ENCODE measurements at regions not wholly inside any gene's neighbourhood (a gene's known extent, or its start where the extent isn't known, plus 50 kb on each side); places are given as distances from the start of the nearest gene placed in this dataset.

DNA sequence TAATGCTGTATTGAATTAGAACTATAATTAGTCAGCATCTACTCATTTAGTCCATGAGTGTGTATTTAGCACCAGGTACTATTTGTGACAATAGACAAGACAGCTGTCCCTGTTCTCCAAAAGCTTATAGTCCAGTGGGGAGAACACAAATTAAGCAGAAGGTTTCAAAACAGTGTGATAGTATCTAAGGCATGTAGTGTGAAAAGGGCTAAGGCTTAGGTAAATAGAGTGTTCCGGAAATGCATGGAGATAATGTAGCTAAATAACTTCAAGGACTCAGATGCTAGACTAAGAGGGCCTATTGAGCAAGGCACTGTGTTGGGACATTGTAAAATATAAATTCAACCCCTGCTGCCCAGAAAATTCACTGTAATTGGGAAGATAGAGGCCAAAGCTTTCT lies 144.1 kb upstream of the MIR17HG start:
- TF ChIP-seq POLR2A (IDR thresholded peaks at IDR 0.05; ENCODE audit: low read depth, low read length): no peak
- TF ChIP-seq POLR2AphosphoS5 (IDR thresholded peaks at IDR 0.05; ENCODE audit: low read depth, low read length): no peak
- no peak for TF ChIP-seq TAF1 (IDR thresholded peaks at IDR 0.05; ENCODE audit: borderline replicate concordance, low read depth, low read length)
- FAIRE-seq (no peak), DNase-seq (ENCODE audit: insufficient read length) (no peak)

DNA sequence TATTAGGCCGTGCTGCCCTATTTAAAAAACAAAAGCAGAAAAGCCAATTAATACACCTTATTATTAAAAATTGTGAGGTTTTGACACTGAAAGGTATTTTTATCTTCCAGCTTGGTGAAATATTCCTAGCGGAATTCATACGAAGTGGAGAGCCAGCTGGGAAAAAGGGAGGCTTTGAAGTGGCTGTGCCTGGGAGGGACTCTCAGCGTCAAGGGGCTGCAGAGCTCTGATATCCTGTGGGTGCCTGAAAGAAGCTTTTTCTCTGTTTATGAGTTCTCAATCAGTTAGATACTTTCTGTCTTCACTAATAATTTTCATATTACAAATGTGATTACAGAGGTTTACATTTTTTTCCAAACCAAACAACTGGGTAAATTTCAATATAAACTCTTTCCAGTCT lies 140.2 kb upstream of the MIR17HG start:
- no peak for TF ChIP-seq POLR2A (IDR thresholded peaks at IDR 0.05; ENCODE audit: low read depth, low read length)
- FAIRE-seq (no peak), DNase-seq (ENCODE audit: insufficient read length) (no peak)

DNA sequence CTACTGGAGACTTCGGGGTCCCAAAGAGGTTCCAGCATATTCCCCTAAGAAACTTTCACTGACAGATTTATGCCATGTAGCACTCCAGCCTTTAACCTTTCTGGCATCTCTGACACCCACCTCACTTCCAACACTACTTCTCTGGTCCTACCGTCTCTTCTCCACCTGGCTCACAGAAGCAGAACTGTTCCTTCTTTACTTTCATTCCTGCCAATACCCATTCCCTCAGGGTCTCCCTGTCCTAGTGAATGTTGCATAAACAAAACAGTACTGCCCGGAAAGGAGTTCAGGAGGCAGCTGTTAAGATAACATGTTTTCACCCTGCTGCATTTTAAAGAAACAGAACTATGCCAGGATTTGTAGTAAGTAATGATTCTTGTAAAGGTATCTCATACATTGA lies 136.0 kb upstream of the MIR17HG start:
- no peak for TF ChIP-seq POLR2AphosphoS5 (IDR thresholded peaks at IDR 0.05; ENCODE audit: low read depth, low read length)
- DNase-seq (ENCODE audit: insufficient read length) (no peak), FAIRE-seq (no peak)

DNA sequence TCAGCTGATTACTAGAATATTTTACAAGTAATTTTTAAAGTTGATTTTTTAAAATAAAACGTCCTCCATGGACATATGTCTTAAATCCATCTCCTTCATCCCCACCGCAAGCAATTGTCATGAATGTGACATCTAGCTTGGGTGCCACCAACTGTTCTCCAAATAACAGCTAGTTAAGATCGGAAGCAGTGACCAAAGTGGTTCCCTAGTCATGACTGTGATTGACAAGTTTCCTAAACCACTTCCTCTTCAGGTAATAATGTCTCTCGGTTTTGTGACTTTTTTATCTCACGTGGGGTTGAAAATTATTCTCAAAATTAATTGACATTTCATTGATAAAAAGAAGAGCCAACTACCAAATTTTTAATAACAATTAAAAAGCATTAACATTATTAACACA lies 135.3 kb upstream of the MIR17HG start:
- DNase-seq (ENCODE audit: insufficient read length) (no peak), FAIRE-seq (no peak)
- TF ChIP-seq POLR2AphosphoS5 (IDR thresholded peaks at IDR 0.05; ENCODE audit: low read depth, low read length): no peak
- no peak for TF ChIP-seq POLR2A (IDR thresholded peaks at IDR 0.05; ENCODE audit: low read depth, low read length)
- TF ChIP-seq TAF1 (IDR thresholded peaks at IDR 0.05; ENCODE audit: borderline replicate concordance, low read depth, low read length): no peak

DNA sequence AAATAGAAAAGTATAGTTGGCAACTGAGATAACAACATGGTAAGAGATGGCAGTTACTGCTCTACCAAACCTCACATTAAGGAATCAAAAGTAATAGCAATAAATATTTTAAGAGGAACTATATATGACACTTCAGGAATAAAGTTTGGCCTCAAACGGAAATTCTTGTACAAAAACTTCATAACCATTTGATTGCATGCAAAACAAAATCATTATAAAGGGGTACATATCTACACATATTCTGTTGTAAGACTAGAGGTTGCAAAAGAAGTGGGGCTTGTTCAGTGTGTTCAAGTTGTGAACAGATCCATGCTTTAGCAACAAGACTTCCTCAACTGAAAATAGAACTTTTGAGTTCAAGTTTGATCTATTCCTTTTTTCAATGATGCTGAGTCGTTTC lies 133.5 kb upstream of the MIR17HG start:
- DNase-seq (ENCODE audit: insufficient read length): no peak
- FAIRE-seq: no peak
- TF ChIP-seq POLR2AphosphoS5 (IDR thresholded peaks at IDR 0.05; ENCODE audit: low read depth, low read length): no peak
- no peak for TF ChIP-seq TAF1 (IDR thresholded peaks at IDR 0.05; ENCODE audit: borderline replicate concordance, low read depth, low read length)
- no peak for TF ChIP-seq POLR2A (IDR thresholded peaks at IDR 0.05; ENCODE audit: low read depth, low read length)

DNA sequence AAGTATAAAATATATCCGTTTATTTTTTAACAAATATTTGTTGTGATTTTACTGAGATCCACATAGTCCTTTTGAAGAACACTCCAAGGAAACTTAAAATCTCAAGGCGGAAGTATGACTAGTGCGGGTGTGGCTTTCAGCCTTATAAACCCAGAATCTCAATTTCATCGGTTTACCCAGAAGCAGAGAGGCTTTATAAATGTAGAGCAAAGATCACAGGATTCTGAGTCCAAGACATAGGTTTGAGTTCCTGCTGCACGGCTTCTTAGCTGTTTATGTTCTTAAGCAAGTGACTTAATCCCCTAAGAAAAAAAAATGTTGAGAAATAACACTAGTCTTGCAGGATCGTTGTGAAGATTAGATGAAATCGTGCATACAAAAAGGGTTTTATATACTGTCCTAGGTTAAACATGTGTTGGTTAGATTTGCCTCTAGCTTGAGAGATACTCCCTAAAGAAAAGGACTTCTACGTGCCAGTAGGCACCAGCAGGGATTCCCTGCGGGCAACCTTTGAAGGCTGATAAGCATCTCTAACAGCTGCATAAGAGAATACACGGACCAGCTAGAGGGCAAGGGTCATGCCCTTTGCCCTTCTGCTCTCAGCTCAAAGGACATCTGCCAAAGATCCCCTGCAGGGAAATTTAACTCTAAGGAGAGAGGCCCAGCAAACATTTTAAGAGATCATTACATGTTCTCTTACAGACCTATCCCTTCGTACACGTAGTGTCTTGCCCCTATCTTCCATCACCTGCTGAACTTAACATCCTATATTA lies 130.4 kb upstream of the MIR17HG start:
- no peak for FAIRE-seq
- DNase-seq (ENCODE audit: insufficient read length): no peak

DNA sequence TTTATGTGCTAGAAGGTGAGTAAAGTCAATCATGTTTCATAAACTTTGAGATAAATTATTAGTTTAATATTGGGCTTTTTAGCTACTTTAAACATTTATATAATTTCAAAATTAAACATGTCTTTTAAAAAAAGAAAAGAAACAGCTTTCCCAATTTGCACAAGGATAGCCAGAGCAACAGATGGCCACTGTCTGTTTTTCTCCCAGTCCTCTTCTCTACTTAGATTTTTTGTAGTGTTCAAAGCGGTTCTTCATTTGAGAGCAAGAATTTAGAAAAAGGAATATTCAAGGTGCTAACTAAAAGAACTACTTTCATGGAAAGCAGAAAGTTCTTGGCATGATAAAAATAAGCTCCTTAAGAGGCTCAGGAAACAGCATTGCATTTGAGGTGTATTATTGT lies 128.3 kb upstream of the MIR17HG start:
- no peak for TF ChIP-seq POLR2A (IDR thresholded peaks at IDR 0.05; ENCODE audit: low read depth, low read length)
- TF ChIP-seq TAF1 (IDR thresholded peaks at IDR 0.05; ENCODE audit: borderline replicate concordance, low read depth, low read length): no peak
- FAIRE-seq: no peak
- no peak for DNase-seq (ENCODE audit: insufficient read length)

More for the DNA sequence above, 130.4 kb upstream of the MIR17HG start:
- TF ChIP-seq POLR2AphosphoS5 (IDR thresholded peaks at IDR 0.05; ENCODE audit: low read depth, low read length) (no peak), TAF1 (IDR thresholded peaks at IDR 0.05; ENCODE audit: borderline replicate concordance, low read depth, low read length) (no peak), POLR2A (IDR thresholded peaks at IDR 0.05; ENCODE audit: low read depth, low read length) (no peak)

DNA sequence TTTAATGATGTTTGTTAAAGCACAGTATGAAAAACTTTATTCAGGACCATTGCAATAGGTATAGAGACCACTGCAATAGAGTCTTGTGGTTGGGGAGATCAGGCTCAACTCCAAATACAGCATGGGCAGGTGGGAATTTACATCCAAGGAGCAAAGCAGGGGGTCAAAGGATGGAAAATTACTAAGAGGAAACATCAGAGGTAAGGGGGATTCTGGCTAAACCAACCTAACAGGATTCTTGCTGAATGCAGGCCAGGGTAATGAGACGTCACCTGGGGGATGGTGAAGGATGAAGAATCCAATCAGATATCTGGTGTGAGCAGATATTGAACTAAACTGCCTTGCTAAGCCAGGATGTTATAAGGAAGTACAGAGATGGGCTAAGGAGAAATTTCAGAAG lies 126.6 kb upstream of the MIR17HG start:
- TF ChIP-seq TAF1 (IDR thresholded peaks at IDR 0.05; ENCODE audit: borderline replicate concordance, low read depth, low read length) (no peak), POLR2A (IDR thresholded peaks at IDR 0.05; ENCODE audit: low read depth, low read length) (no peak), POLR2AphosphoS5 (IDR thresholded peaks at IDR 0.05; ENCODE audit: low read depth, low read length) (no peak)

DNA sequence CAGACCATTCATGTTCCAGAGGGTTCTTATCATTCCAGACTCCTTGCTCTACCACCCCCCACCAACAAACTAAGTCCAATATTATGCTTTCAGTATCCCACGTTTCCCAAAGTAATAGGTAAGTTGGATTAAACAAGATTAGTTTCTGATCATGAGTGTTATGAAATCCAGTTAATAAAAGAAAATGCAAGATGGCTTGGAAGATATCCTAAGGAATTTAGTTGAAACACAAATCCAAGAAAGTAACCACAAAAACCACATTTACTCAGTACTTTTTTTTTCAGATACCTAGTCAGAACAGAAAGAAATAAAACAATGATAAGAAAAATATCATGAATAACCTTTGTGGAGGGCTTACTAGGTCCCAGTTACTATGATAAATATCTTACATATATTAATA lies 119.4 kb upstream of the MIR17HG start:
- DNase-seq (ENCODE audit: insufficient read length): no peak
- TF ChIP-seq POLR2AphosphoS5 (IDR thresholded peaks at IDR 0.05; ENCODE audit: low read depth, low read length): no peak
- TF ChIP-seq POLR2A (IDR thresholded peaks at IDR 0.05; ENCODE audit: low read depth, low read length): no peak
- no peak for TF ChIP-seq TAF1 (IDR thresholded peaks at IDR 0.05; ENCODE audit: borderline replicate concordance, low read depth, low read length)
- no peak for FAIRE-seq

More for the DNA sequence above, 126.6 kb upstream of the MIR17HG start:
- DNase-seq (ENCODE audit: insufficient read length) (no peak), FAIRE-seq (no peak)

DNA sequence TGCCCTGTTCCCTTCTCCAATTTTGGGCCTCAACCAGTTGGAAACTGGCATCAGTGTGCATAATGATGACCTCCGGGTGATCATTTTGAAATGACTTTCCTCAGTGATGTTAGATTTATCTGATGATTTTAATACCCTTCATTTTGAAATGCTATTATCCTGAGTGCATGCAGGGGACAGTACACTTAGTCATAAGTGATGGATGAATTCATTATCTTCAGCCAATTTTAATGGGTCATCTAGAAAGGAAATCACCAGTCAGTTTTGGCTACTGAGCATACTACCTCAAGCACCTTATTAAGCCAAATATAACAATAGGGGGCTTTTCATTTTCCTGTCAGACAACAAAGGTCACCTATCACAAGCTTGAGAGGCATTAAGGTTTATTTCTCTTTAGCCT lies 118.5 kb upstream of the MIR17HG start:
- TF ChIP-seq POLR2A (IDR thresholded peaks at IDR 0.05; ENCODE audit: low read depth, low read length): no peak
- no peak for FAIRE-seq
- no peak for DNase-seq (ENCODE audit: insufficient read length)

DNA sequence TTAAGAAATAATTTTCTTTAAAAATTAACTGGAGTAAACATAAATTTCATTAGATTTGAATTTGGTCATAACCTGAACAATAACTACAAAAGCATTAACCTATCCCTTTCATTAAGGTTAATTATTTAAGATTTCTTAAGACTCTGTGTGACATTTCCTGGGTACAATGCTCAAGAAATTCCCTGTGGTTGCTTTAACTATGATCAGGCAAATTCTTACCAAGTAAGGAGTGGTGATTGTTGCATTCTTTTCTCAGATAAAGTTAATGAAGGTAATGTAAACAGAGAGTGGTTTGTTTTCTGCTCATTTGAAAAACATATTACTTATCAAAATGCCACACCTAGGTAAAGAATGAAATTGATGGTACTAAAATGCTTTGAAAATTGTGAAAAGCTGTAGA lies 114.8 kb upstream of the MIR17HG start:
- TF ChIP-seq TAF1 (IDR thresholded peaks at IDR 0.05; ENCODE audit: borderline replicate concordance, low read depth, low read length): no peak
- no peak for TF ChIP-seq POLR2AphosphoS5 (IDR thresholded peaks at IDR 0.05; ENCODE audit: low read depth, low read length)
- no peak for TF ChIP-seq POLR2A (IDR thresholded peaks at IDR 0.05; ENCODE audit: low read depth, low read length)
- FAIRE-seq: no peak
- no peak for DNase-seq (ENCODE audit: insufficient read length)

DNA sequence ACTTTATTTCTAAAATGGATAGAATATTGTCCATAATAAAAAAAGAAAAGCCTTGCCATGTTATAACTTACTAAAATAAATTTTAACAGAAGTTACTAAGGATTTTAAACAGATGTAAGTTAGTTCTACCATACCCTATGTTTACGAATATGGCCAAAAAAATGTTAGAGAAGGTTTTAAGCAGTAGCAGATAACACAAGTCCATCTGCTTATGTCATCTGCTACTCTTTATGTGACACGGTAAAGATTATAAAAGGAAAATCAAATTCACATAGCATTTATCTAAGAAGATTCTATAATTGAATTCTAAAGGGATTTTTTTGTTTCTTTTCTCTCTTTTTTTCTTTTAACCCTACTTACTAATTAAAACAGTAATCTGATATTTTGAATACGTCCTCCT lies 114.2 kb upstream of the MIR17HG start:
- DNase-seq (ENCODE audit: insufficient read length) (no peak), FAIRE-seq (no peak)

DNA sequence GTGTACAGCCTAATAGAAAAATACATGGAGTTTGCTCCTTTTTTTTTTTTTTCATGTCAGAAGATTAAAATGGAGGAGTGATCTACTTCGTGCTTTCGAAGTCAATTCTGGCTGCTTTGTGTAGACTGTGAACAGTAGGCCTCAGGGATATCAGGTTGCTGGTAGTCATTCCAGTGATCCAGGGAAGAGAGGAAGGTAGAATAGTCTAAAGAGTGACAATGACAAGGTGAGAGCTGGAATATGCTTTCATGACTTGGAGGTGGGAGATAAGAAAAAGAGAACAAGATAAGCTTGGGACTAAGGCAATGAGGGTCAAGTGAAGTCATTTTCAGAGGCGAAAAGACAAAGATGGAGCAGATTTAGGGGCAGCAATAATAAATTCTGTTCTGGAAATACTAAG lies 111.3 kb upstream of the MIR17HG start:
- no peak for TF ChIP-seq POLR2A (IDR thresholded peaks at IDR 0.05; ENCODE audit: low read depth, low read length)
- TF ChIP-seq TAF1 (IDR thresholded peaks at IDR 0.05; ENCODE audit: borderline replicate concordance, low read depth, low read length): no peak
- TF ChIP-seq POLR2AphosphoS5 (IDR thresholded peaks at IDR 0.05; ENCODE audit: low read depth, low read length): no peak
- DNase-seq (ENCODE audit: insufficient read length) (no peak), FAIRE-seq (no peak)

More for the DNA sequence above, 114.2 kb upstream of the MIR17HG start:
- TF ChIP-seq TAF1 (IDR thresholded peaks at IDR 0.05; ENCODE audit: borderline replicate concordance, low read depth, low read length) (no peak), POLR2AphosphoS5 (IDR thresholded peaks at IDR 0.05; ENCODE audit: low read depth, low read length) (no peak), POLR2A (IDR thresholded peaks at IDR 0.05; ENCODE audit: low read depth, low read length) (no peak)

Data from GM12892 (cell line).